Heart right ventricle (tissue), 16 donors: ENCODE measurements at regions not wholly inside any gene's neighbourhood (a gene's known extent, or its start where the extent isn't known, plus 50 kb on each side); places are given as distances from the start of the nearest gene placed in this dataset.

Experiments used
- ATAC-seq, 8 donors: fragments of 200-7000 bp; cut with Tn5 transposase; one replicate each; pipeline ENCODE4 v1.9.1; 2020; ENCODE audit warnings: mild to moderate bottlenecking in 8 of 8, moderate library complexity in 8 of 8, moderate number of reproducible peaks in 1 of 8
- DNase-seq, 2 donors: peaks; one replicate each; pipeline ENCODE4 v3.0.0-alpha.2; 2020
- H3K27ac ChIP-seq, 10 donors: fragments of 200-600 bp; sonication (generic) in 2 of 10; one replicate each; pipeline versions ENCODE4 v1.5.0 to v1.8.0; 2020 to 2022; ENCODE audit warnings: mild to moderate bottlenecking in 3 of 10
- H3K27me3 ChIP-seq, 7 donors: fragments of 200-600 bp; one replicate each; pipeline ENCODE4 v1.8.0; 2021 to 2022; ENCODE audit warnings: mild to moderate bottlenecking in 2 of 7
- H3K36me3 ChIP-seq, 9 donors: fragments of 200-600 bp; sonication (generic) in 1 of 9; one replicate each; pipeline versions ENCODE4 v1.5.0 to v1.8.0; 2020 to 2022; ENCODE audit warnings: mild to moderate bottlenecking in 2 of 9
- H3K4me1 ChIP-seq, 9 donors: fragments of 200-600 bp; sonication (generic) in 1 of 9; one replicate each; pipeline versions ENCODE4 v1.5.0 to v1.8.0; 2020 to 2022; ENCODE audit warnings: mild to moderate bottlenecking in 4 of 9
- H3K4me3 ChIP-seq, 10 donors: fragments of 200-600 bp; sonication (generic) in 2 of 10; one replicate each; pipeline versions ENCODE4 v1.5.0 to v1.8.0; 2020 to 2022; ENCODE audit warnings: mild to moderate bottlenecking in 7 of 10, moderate library complexity in 2 of 10
- H3K9me3 ChIP-seq, 11 donors: fragments of 200-600 bp in 10 of 11; sonication (generic) in 2 of 11; one replicate each; pipeline versions ENCODE4 v1.5.0 to v1.8.0; 2013 to 2022; ENCODE audit warnings: mild to moderate bottlenecking in 2 of 11, control low read depth in 1 of 11, moderate library complexity in 1 of 11
- WGBS, 2 donors: extraction: QIAGEN DNeasy Blood & Tissue Kit; methylation state at CpG; one replicate each; pipeline ENCODE4 v1.1.7; 2013; ENCODE audit warnings: inconsistent platforms in 1 of 2; 5-methylcytosine and 5-hydroxymethylcytosine counted together
- intact Hi-C, 10 donors: fragments of 100-400 bp; cut with DNase I; formaldehyde crosslinking; loops; one replicate each; pipeline versions ENCODE4 v1.11.1 to v1.14.2; 2022
- TF ChIP-seq, protein P1 (sequence below), 9 donors: fragments of 200-600 bp; sonication (generic) in 2 of 9; IDR thresholded peaks; one replicate each; pipeline versions ENCODE4 v1.5.0 to v1.8.0; 2021 to 2022; ENCODE audit warnings: antibody characterized with exemption in 9 of 9, mild to moderate bottlenecking in 5 of 9, moderate library complexity in 1 of 9
- donor health status: Arrhythmogenic right ventricular cardiomyopathy.
- donor health status: ischemic (EF 13 %, LVEDD 7.1; RV severe dilation, severe dysfunction).
- donor health status: healthy with polysubstance abuse.
- donor health status: DM: no; HTN: yes; CAD: no.
- donor health status: DM: no; HTN: no; CAD: no.
- donor health status: ischemic (EF 25% LVEDD 6.9; RV normal size, moderate dysfunction).
- donor health status: ischemic (EF 25% LVEDD 5.7; RV mildly dilated, moderate dysfunction).
- donor health status: healthy.
- donor health status: DM: yes; HTN: yes; CAD: no.
- donor health status: Ischemic cardiomyopathy.
- donor health status: ischemic (EF 35%, LVEDD 5.7; RV mildly dilated, moderate dysfunction).
- donor health status: nonischemic (EF 11% LVEDD 7.7; RV severe dilation, severe dysfunction).
- donor health status: DM: yes; HTN: yes; CAD: no.
- donor health status: PGD.
- donor health status: ischemic (EF 29% LVEDD 5.4; RV normal size, mild dysfunction).
- donor health status: nonischemic (EF 23%, LVEDD 6.1; RV moderate dilation, normal function).

DNA sequence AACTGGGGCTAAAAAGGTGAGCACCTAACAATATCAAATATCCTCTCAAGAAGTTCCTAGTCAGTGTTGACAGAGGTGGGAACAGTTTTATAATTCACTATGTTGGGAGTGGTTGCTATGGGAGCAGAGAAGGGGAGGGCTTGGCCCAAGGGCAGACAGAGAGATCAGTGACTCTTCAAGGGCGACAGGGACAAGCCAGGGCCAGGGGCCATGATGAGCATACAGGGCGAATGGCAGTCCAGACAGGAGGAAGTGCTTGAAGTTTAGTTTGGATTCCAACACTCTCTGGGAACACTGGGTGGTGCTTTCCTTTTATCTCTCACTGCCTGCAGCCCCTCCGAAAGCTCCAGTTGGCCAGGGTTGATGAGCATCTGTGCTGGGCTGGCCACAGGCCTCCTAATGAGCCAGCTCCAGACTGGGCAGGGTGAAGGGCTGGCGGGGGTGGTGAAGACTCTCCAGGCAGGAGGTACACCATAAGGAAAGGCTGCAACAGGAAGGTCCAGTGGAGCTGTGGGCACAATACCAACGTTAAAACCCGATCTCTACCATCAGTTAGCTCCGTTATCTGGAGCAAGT lies 111.3 kb downstream of the TMEM174 start:
- no peaks in the 10 kb centered on the region for H3K36me3 ChIP-seq
- TF ChIP-seq, protein P1, sequence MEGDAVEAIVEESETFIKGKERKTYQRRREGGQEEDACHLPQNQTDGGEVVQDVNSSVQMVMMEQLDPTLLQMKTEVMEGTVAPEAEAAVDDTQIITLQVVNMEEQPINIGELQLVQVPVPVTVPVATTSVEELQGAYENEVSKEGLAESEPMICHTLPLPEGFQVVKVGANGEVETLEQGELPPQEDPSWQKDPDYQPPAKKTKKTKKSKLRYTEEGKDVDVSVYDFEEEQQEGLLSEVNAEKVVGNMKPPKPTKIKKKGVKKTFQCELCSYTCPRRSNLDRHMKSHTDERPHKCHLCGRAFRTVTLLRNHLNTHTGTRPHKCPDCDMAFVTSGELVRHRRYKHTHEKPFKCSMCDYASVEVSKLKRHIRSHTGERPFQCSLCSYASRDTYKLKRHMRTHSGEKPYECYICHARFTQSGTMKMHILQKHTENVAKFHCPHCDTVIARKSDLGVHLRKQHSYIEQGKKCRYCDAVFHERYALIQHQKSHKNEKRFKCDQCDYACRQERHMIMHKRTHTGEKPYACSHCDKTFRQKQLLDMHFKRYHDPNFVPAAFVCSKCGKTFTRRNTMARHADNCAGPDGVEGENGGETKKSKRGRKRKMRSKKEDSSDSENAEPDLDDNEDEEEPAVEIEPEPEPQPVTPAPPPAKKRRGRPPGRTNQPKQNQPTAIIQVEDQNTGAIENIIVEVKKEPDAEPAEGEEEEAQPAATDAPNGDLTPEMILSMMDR (IDR thresholded peaks at IDR 0.05): no peak
- H3K27ac ChIP-seq: no peak overlapping the region
- ATAC-seq: no peak
- 65 to 70% methylated on average over 7 of the region's 7 CpGs for WGBS, 2 donors
- intact Hi-C loops: no loop called here
- H3K27me3 ChIP-seq: peaks cover 0 to 69% (median 44%) of the 10 kb centered on the region in 7 donors
- H3K4me1 ChIP-seq: peaks cover 0 to 15% (median 11%) of the 10 kb centered on the region in 9 donors
- H3K4me3 ChIP-seq: no peak overlapping the region
- H3K9me3 ChIP-seq: peaks cover 0 to 8% (median 0%) of the 10 kb centered on the region in 11 donors
- DNase-seq: no peak

DNA sequence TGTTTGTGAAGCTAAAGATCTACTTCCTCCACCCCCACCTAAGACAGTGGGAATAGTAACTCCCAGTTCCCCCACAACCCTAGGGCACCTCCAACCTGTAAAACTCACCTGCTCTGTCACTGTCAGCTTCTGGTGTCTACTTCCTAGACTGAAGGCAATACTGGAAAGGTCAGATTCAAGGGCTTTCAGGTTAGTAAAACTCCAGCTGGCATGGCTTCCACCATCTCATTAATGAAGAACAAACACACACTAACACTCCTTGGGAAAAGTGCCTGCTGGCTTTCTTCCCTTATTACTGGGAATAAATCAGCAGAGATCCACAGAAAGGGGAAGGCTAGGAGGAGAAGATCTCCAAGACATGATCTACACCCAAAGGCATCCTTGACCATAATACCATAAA lies 109.9 kb downstream of the TMEM174 start:
- Histone ChIP-seq H3K27me3 (peaks cover 0 to 76% (median 54%) of the 10 kb centered on the region in 7 donors), H3K4me3 (no peak overlapping the region), H3K36me3 (no peaks in the 10 kb centered on the region), H3K9me3 (peaks cover 0 to 8% (median 0%) of the 10 kb centered on the region in 11 donors), H3K27ac (no peak overlapping the region), H3K4me1 (peaks cover 0 to 15% (median 11%) of the 10 kb centered on the region in 9 donors)
- ATAC-seq: no peak
- intact Hi-C loops: no loop called here
- DNase-seq: no peak
- TF ChIP-seq, protein P1 (IDR thresholded peaks at IDR 0.05): no peak

DNA sequence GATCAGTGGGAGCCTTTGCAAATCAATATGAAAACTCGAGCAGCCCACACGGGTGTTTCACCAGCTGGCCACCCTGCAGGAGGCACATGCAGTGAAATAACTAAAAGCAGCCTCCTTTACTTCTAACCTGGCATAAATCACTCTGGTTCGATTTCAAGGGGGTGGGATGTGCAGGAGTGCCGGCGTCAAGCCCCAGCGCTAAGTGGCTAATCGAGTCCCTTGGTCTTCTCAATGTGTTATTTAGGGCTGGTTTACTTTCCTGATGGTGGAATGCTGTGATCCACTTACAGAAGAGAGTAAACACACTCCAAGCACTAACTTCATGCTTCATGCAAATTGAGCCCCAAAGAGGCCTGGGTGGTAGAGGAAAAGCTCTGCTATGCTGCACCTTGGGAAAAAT lies 109.4 kb downstream of the TMEM174 start:
- TF ChIP-seq, protein P1 (IDR thresholded peaks at IDR 0.05): no peak
- Histone ChIP-seq H3K36me3 (no peaks in the 10 kb centered on the region), H3K9me3 (peaks cover 0 to 5% (median 0%) of the 10 kb centered on the region in 11 donors), H3K27me3 (peaks cover 0 to 82% (median 55%) of the 10 kb centered on the region in 7 donors), H3K27ac (no peak overlapping the region), H3K4me3 (no peak overlapping the region), H3K4me1 (peaks cover 0 to 15% (median 11%) of the 10 kb centered on the region in 9 donors)
- DNase-seq (no peak), ATAC-seq (no peak)
- intact Hi-C loops: no loop called here
- 59 to 68% methylated on average over 7 of the region's 7 CpGs for WGBS, 2 donors

DNA sequence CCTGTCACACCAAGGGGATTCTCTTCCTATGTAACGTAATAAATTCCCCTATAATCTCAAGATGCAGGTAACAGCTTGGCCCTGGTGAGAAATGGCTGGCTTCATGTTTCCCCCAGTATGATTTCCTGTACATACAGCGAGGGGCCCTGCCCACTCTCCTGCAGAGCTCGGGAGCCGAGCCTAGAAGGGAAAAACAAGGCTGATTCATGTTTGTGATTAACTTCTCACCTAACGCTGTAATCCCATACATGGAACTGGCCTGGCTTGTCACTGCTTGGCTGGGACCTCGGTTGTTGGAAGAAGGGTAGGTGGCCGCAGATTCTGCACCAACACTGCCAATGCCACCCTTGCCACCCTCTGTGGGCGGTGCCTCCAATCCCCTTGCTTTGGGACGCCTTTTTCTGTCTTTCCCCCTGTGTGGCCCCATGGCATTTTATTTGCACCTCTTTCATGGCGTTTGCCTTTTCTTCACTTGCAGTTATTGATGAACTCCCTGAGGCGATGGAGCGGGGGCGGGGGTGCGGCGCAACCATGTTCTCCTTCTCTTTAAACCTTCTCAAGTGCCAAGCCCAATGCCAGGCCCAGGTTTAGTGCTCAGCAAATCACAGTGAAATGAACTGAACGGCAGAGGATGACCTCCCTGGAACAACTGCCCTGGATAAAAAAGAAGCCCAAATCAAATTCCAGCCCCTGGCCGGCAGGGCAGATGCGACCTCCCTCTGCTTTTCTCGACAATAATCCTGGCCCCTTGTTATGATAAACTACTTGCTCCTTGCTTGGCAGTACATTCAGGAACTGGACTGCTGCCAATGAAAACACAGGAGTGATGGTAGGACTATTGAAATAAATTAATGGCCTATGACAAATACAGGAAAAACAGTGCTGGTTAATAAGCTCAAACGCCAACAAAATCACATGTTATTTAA lies 108.1 kb downstream of the TMEM174 start:
- no peaks in the 10 kb centered on the region for H3K9me3 ChIP-seq
- peak in 1 of 2 donors; percentile 54 for DNase-seq
- TF ChIP-seq, protein P1 (IDR thresholded peaks at IDR 0.05): no peak
- H3K4me3 ChIP-seq: no peak overlapping the region
- peak in 5 of 8 donors; percentile 61 to 78 (median 67) for ATAC-seq
- intact Hi-C loops: no loop called here
- no peaks in the 10 kb centered on the region for H3K36me3 ChIP-seq
- peaks cover 0 to 15% (median 11%) of the 10 kb centered on the region in 9 donors for H3K4me1 ChIP-seq
- H3K27me3 ChIP-seq: peaks cover 0 to 84% (median 56%) of the 10 kb centered on the region in 7 donors
- no peak overlapping the region for H3K27ac ChIP-seq
- 45 to 47% methylated on average over 20 of the region's 20 CpGs for WGBS, 2 donors
